PC-9 (cell line): ENCODE measurements at regions not wholly inside any gene's neighbourhood (a gene's known extent, or its start where the extent isn't known, plus 50 kb on each side); places are given as distances from the start of the nearest gene placed in this dataset.

Experiments
- CTCF ChIP-seq: fragments of 200-600 bp; sonication (generic); conservative IDR thresholded peaks from 2 replicates; pipeline ENCODE4 v1.6.1; 2017; ENCODE audit warnings: mixed run types, antibody characterized with exemption, mild to moderate bottlenecking, moderate library complexity
- EZH2 ChIP-seq: fragments of 200-600 bp; sonication (generic); IDR thresholded peaks from 2 replicates; pipeline ENCODE4 v1.8.0; 2017; ENCODE audit warnings: antibody characterized with exemption, low read depth

GRCh38 chr1:29450591-29450990 lies 214.3 kb downstream of the PTPRU start:
- TF ChIP-seq CTCF (no peak), EZH2 (no peak)
